Fibroblast of the aortic adventitia (primary cell): ENCODE measurements at regions not wholly inside any gene's neighbourhood (a gene's known extent, or its start where the extent isn't known, plus 50 kb on each side); places are given as distances from the start of the nearest gene placed in this dataset.
A peak's percentile ranks its signal among the peaks of the same experiment; 100 is the strongest.

Experiments
- DNase-seq: peaks from one replicate; pipeline ENCODE4 v3.0.0-alpha.2; 2010; ENCODE audit warnings: low read depth
- H3K4me3 ChIP-seq: 2 replicates; pipeline ENCODE4 v1.5.1; 2011; ENCODE audit warnings: low read depth, mild to moderate bottlenecking, control low read depth, low read length, moderate library complexity
- TF ChIP-seq, protein P1 (sequence below): IDR thresholded peaks from 2 replicates; pipeline ENCODE4 v1.5.1; 2011; ENCODE audit warnings: mild to moderate bottlenecking, low read length, control low read depth, inconsistent platforms; ENCODE audit not compliant: insufficient read depth

DNA sequence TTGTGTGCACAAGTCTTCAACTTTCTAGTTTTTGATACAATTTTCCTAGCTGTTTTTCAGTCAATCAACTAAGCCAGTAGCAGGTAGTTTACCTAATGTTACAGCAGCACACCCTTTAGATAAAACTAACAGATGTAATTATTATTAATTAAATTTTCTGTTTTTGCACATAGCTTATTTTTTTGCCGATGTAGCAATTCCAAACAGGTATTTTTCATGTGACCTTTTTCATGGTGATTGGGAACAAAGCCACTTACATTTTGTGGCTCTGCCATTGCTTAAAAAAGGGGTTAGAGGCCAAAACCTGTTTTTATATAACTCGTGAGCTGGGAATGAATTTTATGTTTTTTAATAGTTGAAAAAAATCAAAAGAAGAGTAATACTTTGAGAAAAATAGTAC, 724.5 kb downstream of the FAM181B start:
- TF ChIP-seq, protein P1, sequence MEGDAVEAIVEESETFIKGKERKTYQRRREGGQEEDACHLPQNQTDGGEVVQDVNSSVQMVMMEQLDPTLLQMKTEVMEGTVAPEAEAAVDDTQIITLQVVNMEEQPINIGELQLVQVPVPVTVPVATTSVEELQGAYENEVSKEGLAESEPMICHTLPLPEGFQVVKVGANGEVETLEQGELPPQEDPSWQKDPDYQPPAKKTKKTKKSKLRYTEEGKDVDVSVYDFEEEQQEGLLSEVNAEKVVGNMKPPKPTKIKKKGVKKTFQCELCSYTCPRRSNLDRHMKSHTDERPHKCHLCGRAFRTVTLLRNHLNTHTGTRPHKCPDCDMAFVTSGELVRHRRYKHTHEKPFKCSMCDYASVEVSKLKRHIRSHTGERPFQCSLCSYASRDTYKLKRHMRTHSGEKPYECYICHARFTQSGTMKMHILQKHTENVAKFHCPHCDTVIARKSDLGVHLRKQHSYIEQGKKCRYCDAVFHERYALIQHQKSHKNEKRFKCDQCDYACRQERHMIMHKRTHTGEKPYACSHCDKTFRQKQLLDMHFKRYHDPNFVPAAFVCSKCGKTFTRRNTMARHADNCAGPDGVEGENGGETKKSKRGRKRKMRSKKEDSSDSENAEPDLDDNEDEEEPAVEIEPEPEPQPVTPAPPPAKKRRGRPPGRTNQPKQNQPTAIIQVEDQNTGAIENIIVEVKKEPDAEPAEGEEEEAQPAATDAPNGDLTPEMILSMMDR: no peak
- no peak overlapping the region for H3K4me3 ChIP-seq
- no peak for DNase-seq

DNA sequence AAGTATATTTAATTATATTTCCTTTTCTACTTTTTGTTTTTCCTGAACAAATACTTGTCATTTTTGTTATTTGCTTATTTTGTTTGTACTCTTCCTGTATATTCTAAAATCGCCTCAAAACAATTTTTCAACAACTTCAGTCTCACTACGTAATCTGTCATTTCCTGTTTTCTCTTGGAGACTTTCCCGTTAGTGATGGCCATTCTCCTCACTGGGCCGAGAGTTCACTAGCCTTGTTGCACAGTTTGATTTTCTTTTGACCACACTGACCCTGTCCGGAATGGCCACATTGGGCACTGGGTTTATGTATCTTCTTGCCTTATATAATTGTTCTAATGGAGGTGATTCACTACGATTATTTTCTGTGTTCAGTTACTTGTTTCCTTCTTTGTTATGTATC, 726.1 kb downstream of the FAM181B start:
- no peak for DNase-seq
- H3K4me3 ChIP-seq: no peak overlapping the region
- TF ChIP-seq, protein P1: no peak

DNA sequence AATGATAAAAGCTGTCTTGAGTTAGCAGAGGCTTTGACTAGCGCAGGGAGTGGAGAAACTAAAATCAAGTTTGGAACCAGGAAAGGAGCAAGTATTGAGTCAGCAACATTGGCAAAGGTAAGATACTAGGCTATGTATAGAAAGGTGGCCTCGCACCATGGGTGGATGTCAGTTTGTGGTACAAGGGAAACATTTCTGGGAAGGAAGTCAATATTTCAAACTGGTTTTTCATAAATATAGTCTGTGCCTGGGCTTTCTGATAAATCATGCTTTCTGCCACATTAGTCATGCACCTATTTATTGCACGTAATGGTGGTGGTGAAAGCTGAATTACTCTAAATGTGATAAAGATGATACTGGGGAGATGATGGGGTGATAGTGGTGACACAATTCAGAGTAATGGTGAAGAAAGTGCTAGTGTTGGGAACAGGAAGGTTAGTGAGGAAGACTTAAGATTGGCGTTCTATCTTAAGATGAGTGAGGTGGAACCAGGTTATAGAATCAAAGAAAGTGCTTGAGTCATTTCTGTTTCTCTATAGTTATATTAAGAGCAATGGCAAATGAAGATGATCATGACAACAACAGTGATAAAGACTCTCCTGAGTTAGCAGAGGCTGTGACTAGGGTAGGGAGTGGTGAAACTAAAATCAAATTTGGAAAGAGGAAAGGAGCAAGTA, 729.0 kb downstream of the FAM181B start:
- TF ChIP-seq, protein P1: no peak
- peak; percentile 51 for DNase-seq
- H3K4me3 ChIP-seq: no peak overlapping the region

- H3K4me3 ChIP-seq: no peak overlapping the region
- TF ChIP-seq, protein P1: no peak
- peak; percentile 59 for DNase-seq
These were observed 729.8 kb downstream of the FAM181B start for GRCh38 chr11:82003671-82004515.

- TF ChIP-seq, protein P1: no peak
- no peak for DNase-seq
- H3K4me3 ChIP-seq: no peak overlapping the region
These were observed 730.6 kb downstream of the FAM181B start for GRCh38 chr11:82003024-82003423.

DNA sequence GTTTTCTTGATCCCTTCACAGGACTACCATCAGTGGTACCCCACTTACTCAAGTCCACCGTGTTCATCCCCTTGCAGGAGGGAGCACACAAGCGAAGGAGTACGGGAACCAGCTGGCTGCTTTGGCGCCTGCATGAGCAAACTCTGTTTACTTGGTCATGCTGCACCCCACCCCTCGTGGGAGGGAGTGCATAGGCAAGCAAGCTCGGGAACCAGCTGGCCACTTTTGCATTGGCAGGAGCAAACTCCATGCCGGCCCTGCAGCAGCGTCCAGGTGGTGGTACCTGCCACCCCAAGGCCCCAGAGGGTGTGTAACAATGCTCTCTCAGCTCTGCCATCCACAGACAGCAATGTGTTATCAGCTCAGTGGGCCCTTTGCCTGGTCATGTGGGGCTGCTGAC, 737.8 kb downstream of the FAM181B start:
- no peak for DNase-seq
- no peak overlapping the region for H3K4me3 ChIP-seq
- TF ChIP-seq, protein P1: no peak
